Stimulated activated CD8-positive, alpha-beta memory T cell treated with anti-CD3 and anti-CD28 coated beads, Interleukin-15, amount 100 ng/mL, for 24 hours (primary cell): ENCODE measurements at regions not wholly inside any gene's neighbourhood (a gene's known extent, or its start where the extent isn't known, plus 50 kb on each side); places are given as distances from the start of the nearest gene placed in this dataset.

Source experiments
- DNase-seq: peaks from one replicate; pipeline ENCODE4 v3.0.0-alpha.2; 2020; ENCODE audit warnings: low read depth

DNA sequence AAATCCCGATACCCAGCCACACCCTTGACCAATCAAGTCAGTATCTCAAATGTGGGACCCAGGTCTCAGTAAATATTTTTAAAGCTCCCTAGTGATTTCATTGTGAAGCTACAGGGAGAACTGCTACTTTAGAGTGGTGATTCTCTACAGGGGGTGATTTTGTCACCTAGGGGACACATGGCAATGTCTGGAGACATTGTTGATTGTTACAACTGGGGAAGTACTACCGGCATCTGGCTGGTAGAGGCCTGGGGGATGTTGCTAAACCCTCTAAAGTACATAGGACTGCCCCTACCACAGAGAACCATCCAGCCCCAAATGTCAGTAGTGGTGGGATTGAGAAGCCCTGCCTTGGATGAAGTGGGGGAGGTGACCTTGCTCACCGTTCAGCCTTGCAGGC lies 152.9 kb downstream of the RPS24 start:
- no peak for DNase-seq

DNA sequence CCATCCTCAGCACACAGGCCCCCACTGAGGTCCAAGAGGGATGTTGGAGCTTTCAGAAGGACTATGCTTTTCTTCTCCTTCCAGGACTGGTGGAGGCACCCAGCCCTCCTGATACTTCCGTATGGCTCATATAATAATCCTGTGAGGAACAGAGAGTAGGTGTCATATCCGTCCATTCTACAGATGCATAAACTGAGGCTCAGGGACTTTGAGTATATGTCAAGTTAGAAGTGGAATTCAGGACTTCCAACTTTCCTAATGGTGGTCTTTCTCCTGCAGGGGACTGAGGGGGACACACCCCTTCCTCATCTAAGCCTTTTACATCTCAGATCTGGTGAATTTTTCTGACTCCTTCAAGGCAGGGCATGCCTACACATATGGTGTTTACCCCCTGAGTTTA lies 153.7 kb downstream of the RPS24 start:
- no peak for DNase-seq

DNA sequence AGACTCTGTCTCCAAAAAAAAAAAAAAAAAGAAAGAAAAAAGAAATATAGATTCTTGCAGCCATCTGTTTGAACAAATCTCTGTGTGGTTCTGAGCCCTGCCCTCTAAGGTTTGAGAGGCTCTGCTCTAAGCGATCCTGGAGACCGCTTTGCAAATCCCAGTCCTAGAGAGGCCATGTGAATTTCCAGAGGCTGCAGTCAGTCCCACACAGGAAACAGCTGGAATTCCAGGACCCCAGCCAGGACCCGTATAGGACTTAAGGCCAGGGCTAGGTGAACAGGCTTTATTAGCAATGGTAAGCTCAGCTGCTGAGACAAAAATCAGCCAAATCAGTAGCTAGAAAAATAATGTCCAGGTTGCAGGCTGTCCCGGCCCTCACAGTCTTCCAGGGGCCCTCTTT lies 154.8 kb downstream of the RPS24 start:
- DNase-seq = no peak

DNA sequence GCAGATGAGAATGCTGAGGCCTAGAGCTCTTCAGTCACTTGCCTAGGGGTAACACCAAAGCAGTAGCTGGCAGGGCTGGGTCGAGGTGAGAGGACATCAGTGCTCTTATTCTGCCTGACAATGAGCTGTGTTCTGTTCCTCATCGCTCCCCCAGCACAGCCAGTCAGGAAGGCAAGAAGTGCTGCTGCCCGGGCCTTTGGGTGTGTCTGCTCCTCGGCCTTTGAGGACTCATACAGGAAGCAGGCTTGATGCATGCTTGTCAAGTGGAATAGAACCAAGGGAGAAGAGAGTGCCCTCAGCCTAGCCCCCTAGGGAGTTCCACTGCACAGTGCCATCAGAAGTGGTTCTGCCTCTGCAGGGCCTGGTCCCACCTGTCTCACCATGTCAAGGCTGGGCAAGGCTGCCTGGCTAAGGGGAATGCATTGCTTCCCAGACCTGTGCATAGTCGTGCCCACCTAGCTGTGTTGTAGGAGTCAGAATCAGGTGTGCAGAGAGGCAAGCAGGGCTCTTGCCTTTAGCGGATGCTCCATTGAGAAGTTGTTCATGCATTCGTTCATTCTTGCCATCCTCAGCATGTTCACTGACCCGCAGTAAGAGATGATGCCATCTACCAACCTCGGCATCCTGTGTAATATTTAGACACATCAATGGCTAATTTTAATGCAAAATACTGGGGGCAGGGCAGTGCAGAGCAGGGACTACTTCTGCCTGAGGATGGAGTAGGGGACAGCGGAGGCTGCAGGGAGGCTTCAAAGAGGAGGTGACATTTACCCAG lies 156.6 kb downstream of the RPS24 start:
- no peak for DNase-seq

DNA sequence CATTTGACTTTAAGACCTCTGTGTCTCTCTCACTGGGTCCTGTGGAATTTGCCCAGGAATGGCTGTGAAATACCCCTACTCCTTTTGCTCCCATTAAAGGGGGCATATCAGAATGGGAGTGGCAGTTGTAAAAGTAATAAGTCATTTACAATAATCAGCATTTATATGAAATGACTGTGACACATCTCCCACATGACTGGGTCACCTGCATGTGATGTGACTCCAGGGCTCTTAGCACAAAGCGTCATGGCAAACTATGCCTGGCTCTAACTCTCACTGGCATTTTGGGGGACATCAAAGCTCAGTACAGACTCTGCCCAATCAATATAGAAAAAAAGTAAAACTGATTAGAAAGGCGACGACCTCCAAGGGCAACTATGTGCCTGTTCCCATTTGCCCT lies 157.6 kb downstream of the RPS24 start:
- no peak for DNase-seq

DNA sequence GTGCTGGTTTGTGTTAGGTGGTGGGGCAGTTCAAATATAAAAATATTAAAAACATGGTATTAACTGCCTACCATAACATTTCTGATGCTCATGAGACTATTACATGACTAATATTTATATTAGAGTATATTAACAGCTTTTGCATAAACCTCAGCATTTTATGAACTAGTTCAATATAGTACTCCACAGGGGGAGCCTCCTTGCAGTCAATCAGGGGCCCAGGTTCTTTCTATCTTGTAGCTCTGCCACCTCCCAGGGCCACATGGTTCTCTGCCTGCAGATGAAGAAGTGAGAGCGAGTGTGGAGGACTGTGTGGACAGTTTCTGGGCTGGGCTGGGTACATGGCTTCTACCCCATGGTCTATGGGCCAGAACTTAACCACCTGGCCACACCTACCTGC lies 159.5 kb downstream of the RPS24 start:
- DNase-seq = no peak

DNA sequence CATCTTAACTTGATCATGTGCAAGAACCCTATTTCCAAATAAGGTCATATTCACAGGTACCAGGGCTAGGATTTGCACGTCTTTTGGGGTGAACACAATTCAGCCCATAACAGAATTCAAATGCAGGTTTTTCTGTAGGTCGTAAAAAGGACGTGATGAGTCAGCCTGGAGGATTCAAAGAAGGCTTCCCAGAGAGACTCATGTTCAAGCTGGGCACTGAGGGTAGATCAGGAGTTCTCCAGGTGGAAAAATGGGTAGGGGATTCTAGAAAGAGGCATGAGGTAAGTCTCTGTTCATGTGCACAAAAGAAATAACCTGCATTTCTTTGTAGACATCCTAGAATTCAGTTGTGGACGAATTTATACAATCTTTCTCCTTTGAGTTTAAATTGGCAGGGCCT lies 160.4 kb downstream of the RPS24 start:
- DNase-seq = no peak

DNA sequence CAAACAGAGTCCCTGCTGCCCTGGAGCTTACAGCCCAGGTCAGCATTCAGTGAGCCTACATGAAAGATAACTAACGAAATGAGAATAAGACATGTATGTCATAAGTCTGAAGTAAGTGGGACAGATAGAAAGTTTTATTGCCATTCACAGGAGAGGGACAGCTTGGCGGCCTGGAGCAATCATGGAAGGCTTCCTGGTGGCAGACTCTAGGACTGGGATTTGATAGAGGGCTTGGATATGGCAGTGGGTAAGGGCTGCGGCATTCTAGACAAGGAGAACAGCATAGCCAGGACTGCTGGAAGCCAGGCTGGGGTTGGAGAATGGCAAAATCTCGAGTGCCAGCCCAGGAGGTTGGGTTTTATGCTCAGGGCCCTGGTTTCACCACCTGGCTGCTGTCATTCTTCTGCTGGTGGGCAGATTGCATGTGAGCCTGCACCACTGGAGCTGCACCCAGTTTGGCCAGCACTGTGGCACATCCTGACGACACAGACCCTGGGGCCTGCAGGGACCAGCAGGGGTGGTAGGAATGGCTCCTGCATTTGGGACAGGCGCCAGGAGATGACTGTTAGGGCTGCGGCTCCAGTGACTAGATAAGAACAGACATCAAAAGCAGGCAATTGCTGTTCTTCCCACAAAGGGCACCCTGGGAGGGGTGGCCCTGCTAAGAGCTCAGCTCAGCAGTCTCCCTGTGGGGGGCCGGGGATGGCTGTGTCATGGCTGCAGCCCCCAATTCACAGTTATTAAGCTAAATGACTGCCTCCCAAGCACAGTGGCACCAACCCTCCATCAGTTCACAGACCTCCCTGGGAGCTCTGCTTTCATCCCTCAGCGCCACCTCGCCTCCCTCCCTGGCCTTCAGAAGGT lies 161.1 kb downstream of the RPS24 start:
- no peak for DNase-seq

DNA sequence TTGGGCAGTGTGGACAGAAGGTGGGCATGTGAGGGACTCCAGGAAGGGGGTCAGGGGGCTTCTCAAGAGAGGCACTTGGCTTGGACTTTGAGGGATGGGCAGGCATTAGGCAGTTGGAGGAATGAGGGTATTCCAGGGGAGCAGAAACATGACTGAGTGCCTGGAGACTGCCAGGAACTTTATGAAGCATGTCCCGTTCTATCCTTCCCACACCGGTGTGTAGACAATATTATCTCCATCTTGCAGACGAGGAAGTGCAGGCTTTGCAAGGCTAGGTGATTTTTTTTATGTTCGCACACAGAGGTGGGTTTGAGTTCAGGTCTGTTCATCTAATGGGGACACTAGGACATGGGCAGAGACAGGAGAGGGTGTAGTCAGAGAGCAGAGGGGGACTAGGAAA lies 162.7 kb downstream of the RPS24 start:
- DNase-seq = no peak

DNA sequence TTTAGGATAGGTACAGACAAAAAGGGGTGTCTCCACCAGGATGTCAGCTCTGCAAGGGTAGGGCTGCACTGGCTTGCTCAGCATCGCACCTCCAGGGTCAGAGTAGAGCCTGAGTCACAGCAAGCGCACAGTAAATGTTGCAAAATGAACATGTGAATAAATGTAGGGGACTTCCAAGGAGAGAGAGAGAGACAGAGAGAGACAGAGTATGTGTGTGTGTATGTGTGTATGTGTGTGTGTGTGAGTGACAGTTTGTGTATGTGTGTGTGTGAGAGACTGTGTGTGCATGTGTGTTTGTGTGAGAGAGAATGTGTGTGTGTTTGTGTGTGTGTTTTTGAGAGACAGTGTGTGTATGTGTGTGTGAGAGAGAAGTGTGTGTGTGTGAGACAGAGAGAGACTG lies 163.3 kb downstream of the RPS24 start:
- DNase-seq = no peak

DNA sequence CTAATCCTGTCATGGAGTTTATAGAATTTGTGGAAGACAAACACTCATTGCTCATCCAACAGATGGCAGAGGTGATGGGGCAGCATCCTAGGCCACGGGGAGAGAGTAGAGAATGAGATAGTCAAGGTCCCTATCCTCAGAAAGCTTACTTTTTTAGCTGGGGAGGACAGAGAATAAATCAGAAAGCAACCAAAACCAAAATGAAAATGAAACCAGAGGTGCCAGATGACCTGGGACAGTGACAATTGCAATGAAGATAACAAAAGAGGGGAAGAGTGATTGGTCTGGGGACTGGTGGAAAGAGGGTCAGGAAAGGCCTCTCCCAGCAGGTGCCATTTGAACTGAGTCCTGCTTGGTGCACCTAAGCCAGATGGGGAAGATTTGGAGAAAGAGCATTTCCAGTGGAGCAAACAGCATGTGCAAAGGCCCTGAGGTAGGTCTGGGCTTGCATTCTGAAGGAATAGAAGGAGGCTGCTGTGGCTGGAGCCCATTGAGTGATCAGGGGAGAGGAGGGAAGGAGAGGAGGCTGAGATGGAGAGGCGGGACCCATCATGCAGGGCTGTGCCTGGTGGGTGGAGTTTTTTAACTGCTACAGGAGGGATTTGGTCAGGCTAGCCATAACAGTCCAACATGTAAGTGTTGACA lies 164.1 kb downstream of the RPS24 start:
- DNase-seq = no peak

GRCh38 chr10:78199005-78199725 lies 165.5 kb downstream of the RPS24 start:
- DNase-seq = no peak

GRCh38 chr10:78199759-78200158 lies 166.1 kb downstream of the RPS24 start:
- no peak for DNase-seq

GRCh38 chr10:78200686-78201085 lies 167.0 kb downstream of the RPS24 start:
- DNase-seq = no peak

GRCh38 chr10:78202386-78202785 lies 168.7 kb downstream of the RPS24 start:
- DNase-seq = no peak

- no peak for DNase-seq
Observed at GRCh38 chr10:78203915-78204818, 170.5 kb downstream of the RPS24 start.

GRCh38 chr10:78205457-78206016 lies 171.9 kb downstream of the RPS24 start:
- no peak for DNase-seq

- no peak for DNase-seq
Observed at GRCh38 chr10:78207216-78207615, 173.6 kb downstream of the RPS24 start.

DNA sequence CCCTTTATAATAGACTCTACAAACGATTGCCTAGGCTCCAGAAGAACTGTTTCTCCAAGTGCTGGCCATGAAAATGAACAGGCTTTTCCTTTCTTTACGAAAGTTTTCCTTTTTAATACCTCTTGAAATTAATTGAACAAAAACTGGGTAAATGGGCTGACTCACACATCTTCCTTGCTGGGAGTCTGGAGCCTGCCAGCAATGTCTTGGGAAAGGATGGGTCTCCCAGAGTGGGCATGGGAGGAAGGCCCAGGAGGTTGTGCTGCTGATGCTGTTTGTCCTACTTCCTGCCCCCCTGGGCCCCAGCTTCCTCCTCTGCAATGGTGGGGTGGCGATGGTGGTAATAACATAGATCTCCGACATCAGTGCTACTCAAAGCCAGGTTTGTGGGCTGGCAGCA lies 174.1 kb downstream of the RPS24 start:
- DNase-seq = no peak

GRCh38 chr10:78209970-78210369 lies 176.3 kb downstream of the RPS24 start:
- DNase-seq = no peak

DNA sequence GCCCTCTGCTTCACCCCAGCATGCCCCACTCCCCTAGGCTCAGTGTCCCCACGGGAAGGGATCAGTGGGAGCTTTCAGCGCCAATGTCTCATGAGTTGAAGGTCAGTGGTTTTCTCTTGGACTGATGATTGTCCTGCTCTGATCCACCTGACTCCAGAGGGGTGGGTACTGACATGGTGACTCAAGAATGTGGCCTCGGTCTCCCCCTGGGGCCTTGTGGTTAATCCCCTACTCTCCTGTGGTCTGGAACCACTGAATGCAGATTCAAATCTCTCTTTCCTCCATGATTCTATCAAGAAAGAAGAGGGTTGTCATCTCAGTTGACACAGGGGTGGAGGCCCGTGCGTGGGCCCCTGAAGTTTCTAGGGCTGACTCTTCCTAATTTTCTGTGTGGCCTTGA lies 176.9 kb downstream of the RPS24 start:
- DNase-seq = no peak
